ENCODE measurements at regions not wholly inside any gene's neighbourhood (a gene's known extent, or its start where the extent isn't known, plus 50 kb on each side); places are given as distances from the start of the nearest gene placed in this dataset.

DNA sequence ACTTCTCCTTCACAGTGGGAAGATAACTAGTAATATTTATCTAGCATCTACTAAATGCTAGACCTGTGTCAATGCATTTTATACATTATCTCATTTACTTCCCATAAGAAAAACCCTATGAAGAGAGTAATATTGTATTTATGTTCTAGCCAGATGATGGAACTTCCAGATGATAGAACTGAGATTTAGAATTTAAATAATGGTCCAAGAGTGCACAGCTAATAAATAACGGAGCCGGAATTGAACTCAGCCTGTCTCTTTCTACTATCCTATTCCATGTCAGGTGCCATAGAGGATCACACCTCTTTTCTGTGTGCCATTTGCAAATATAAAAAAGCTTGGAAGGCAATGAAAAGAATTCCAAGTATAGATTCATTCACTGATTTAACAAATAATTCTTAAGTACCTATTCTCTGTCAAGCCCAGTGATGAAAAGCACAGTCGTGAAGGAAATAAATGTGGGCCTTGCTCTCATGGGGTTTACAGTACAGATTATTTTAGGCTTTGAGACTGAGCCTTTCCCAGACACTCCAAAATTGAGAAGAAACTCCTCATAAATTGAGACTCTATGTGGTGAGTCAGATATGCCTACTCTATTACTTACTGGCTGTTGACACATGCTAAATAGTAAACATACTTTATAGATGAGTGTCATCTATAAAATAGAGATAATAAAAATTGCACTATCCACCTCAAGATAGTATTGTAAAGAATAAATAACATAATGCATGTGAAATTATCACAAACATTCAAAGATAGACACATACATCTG is 378.0 kb upstream of the PRMT6 start:
- Histone ChIP-seq H3K4me1 (no peaks in the 10 kb centered on the region), H3K27ac (no peak overlapping the region), H3K36me3 (no peaks in the 10 kb centered on the region), H3K9me3 (no peaks in the 10 kb centered on the region), H3K4me3 (no peak overlapping the region), H3K27me3 (no peaks in the 10 kb centered on the region)
- intact Hi-C loops (cut with DNase I): no loop called here
- no peak for DNase-seq (ENCODE audit: low spot score in 2 of 2)
- TF ChIP-seq, protein P1, sequence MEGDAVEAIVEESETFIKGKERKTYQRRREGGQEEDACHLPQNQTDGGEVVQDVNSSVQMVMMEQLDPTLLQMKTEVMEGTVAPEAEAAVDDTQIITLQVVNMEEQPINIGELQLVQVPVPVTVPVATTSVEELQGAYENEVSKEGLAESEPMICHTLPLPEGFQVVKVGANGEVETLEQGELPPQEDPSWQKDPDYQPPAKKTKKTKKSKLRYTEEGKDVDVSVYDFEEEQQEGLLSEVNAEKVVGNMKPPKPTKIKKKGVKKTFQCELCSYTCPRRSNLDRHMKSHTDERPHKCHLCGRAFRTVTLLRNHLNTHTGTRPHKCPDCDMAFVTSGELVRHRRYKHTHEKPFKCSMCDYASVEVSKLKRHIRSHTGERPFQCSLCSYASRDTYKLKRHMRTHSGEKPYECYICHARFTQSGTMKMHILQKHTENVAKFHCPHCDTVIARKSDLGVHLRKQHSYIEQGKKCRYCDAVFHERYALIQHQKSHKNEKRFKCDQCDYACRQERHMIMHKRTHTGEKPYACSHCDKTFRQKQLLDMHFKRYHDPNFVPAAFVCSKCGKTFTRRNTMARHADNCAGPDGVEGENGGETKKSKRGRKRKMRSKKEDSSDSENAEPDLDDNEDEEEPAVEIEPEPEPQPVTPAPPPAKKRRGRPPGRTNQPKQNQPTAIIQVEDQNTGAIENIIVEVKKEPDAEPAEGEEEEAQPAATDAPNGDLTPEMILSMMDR (IDR thresholded peaks at IDR 0.05): no peak

DNA sequence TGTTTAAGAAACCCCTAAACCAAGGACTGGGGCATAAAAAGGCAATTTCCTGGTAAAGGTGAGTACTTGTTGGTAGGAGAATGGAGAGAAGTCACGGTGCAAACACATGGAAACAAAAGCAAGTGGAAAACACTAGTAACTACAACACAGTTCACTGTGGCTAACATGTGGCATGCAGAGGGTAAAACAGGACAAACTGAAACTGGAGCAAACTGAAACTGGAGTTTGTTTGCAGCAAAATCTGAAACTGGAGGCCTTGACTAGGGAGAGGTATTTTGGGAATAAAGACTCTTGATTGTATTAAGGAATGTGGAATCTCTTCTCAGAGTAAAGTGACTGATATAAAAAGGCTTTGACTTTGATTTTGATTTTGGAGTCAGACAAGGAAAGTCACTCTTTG is 376.3 kb upstream of the PRMT6 start:
- no peak overlapping the region for H3K4me3 ChIP-seq
- no peaks in the 10 kb centered on the region for H3K4me1 ChIP-seq
- no peak overlapping the region for H3K27ac ChIP-seq
- H3K9me3 ChIP-seq: no peaks in the 10 kb centered on the region
- DNase-seq (ENCODE audit: low spot score in 2 of 2): no peak
- intact Hi-C loops (cut with DNase I): no loop called here
- TF ChIP-seq, protein P1 (IDR thresholded peaks at IDR 0.05): no peak
- H3K36me3 ChIP-seq: no peaks in the 10 kb centered on the region
- H3K27me3 ChIP-seq: no peaks in the 10 kb centered on the region

- no peak for DNase-seq (ENCODE audit: low spot score in 2 of 2)
- no peak overlapping the region for H3K27ac ChIP-seq
- no peaks in the 10 kb centered on the region for H3K4me1 ChIP-seq
- TF ChIP-seq, protein P1 (IDR thresholded peaks at IDR 0.05): no peak
- H3K36me3 ChIP-seq: no peaks in the 10 kb centered on the region
- no peak overlapping the region for H3K4me3 ChIP-seq
- H3K27me3 ChIP-seq: no peaks in the 10 kb centered on the region
- intact Hi-C loops (cut with DNase I): no loop called here
- no peaks in the 10 kb centered on the region for H3K9me3 ChIP-seq
Measured at GRCh38 chr1:106680776-106681344, 375.6 kb upstream of the PRMT6 start.

GRCh38 chr1:106681939-106682522 is 374.4 kb upstream of the PRMT6 start:
- no peaks in the 10 kb centered on the region for H3K27me3 ChIP-seq
- H3K36me3 ChIP-seq: no peaks in the 10 kb centered on the region
- TF ChIP-seq, protein P1 (IDR thresholded peaks at IDR 0.05): no peak
- H3K9me3 ChIP-seq: no peaks in the 10 kb centered on the region
- H3K4me1 ChIP-seq: no peaks in the 10 kb centered on the region
- no peak for DNase-seq (ENCODE audit: low spot score in 2 of 2)
- no peak overlapping the region for H3K4me3 ChIP-seq
- intact Hi-C loops (cut with DNase I): no loop called here
- no peak overlapping the region for H3K27ac ChIP-seq

GRCh38 chr1:106688446-106688845 is 368.0 kb upstream of the PRMT6 start:
- Histone ChIP-seq H3K27me3 (no peaks in the 10 kb centered on the region), H3K27ac (no peak overlapping the region), H3K4me1 (no peaks in the 10 kb centered on the region), H3K36me3 (no peaks in the 10 kb centered on the region), H3K4me3 (no peak overlapping the region), H3K9me3 (no peaks in the 10 kb centered on the region)
- no peak for DNase-seq (ENCODE audit: low spot score in 2 of 2)
- TF ChIP-seq, protein P1 (IDR thresholded peaks at IDR 0.05): no peak
- intact Hi-C loops (cut with DNase I): no loop called here
